Osteoblast (primary cell): ENCODE measurements at regions not wholly inside any gene's neighbourhood (a gene's known extent, or its start where the extent isn't known, plus 50 kb on each side); places are given as distances from the start of the nearest gene placed in this dataset.

ENCODE experiments used
- DNase-seq: peaks from one replicate; pipeline ENCODE4 v3.0.0; 2011; ENCODE audit warnings: low spot score, mixed read lengths; ENCODE audit not compliant: insufficient read length; ENCODE audit errors: missing footprints
- H2AFZ ChIP-seq: 2 replicates; pipeline ENCODE4 v1.6.0; 2011; ENCODE audit warnings: mild to moderate bottlenecking, low read length
- H3K27ac ChIP-seq: 2 replicates; pipeline ENCODE4 v1.5.1; 2011; ENCODE audit warnings: mild to moderate bottlenecking, low read depth, low read length, moderate library complexity
- H3K27me3 ChIP-seq: 2 replicates; pipeline ENCODE4 v1.6.0; 2012; ENCODE audit warnings: mild to moderate bottlenecking, control low read depth, inconsistent platforms, low read length, moderate library complexity; ENCODE audit not compliant: insufficient read depth
- H3K36me3 ChIP-seq: 2 replicates; pipeline ENCODE4 v1.5.1; 2011; ENCODE audit warnings: mild to moderate bottlenecking, low read length, control low read depth, moderate library complexity; ENCODE audit not compliant: insufficient read depth
- H3K4me1 ChIP-seq: 2 replicates; pipeline ENCODE4 v1.5.1; 2011; ENCODE audit warnings: mild to moderate bottlenecking, low read length, control low read depth, moderate library complexity; ENCODE audit not compliant: insufficient read depth
- H3K4me2 ChIP-seq: 2 replicates; pipeline ENCODE4 v1.6.0; 2011; ENCODE audit warnings: mild to moderate bottlenecking, low read length; ENCODE audit not compliant: insufficient read depth
- H3K4me3 ChIP-seq: fragments of 200-600 bp; sonication (generic); 3 replicates; pipeline ENCODE4 v1.5.1; 2012; ENCODE audit warnings: mild to moderate bottlenecking, low read length, inconsistent platforms; ENCODE audit not compliant: insufficient read depth
- H3K79me2 ChIP-seq: 2 replicates; pipeline ENCODE4 v1.6.0; 2012; ENCODE audit warnings: mild to moderate bottlenecking, low read length, control low read depth, inconsistent platforms; ENCODE audit not compliant: insufficient read depth
- H3K9me3 ChIP-seq: 2 replicates; pipeline ENCODE4 v1.5.1; 2011; ENCODE audit warnings: low read depth, low read length, control low read depth
- H4K20me1 ChIP-seq: 2 replicates; pipeline ENCODE4 v1.6.0; 2012; ENCODE audit warnings: mild to moderate bottlenecking, low read length, control low read depth; ENCODE audit not compliant: insufficient read depth
- CTCF ChIP-seq: IDR thresholded peaks from 2 replicates; pipeline ENCODE4 v1.5.1; 2011; ENCODE audit warnings: mild to moderate bottlenecking, low read depth, low read length, moderate library complexity; ENCODE audit errors: extremely low read depth

DNA sequence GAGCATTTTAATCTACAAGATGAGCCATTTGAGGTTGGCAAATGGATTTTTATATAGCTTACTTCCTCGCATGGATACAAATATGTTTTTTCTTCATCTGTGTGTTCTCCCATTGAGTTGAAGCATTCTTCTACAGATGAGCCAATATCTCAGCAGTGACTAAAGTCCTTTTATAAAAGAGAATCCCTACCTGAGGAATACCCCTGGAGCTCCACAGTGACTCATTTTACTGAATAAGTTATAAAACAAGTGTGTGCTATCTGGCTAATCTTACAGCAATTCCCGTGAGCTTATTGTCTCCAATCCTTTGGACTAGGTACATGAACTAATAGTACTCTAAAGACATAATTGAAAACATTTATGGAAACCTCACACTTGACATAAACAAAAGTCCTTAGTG, 354.2 kb upstream of the BCHE start:
- no peaks in the 10 kb centered on the region for H3K27me3 ChIP-seq
- no peak overlapping the region for H2AFZ ChIP-seq
- no peak for DNase-seq
- H3K79me2 ChIP-seq: no peaks in the 10 kb centered on the region
- H3K9me3 ChIP-seq: no peaks in the 10 kb centered on the region
- no peak for TF ChIP-seq CTCF
- no peak overlapping the region for H3K4me3 ChIP-seq
- no peaks in the 10 kb centered on the region for H3K36me3 ChIP-seq
- no peaks in the 10 kb centered on the region for H3K4me1 ChIP-seq
- no peak overlapping the region for H3K27ac ChIP-seq
- H3K4me2 ChIP-seq: no peak overlapping the region
- H4K20me1 ChIP-seq: no peaks in the 10 kb centered on the region

DNA sequence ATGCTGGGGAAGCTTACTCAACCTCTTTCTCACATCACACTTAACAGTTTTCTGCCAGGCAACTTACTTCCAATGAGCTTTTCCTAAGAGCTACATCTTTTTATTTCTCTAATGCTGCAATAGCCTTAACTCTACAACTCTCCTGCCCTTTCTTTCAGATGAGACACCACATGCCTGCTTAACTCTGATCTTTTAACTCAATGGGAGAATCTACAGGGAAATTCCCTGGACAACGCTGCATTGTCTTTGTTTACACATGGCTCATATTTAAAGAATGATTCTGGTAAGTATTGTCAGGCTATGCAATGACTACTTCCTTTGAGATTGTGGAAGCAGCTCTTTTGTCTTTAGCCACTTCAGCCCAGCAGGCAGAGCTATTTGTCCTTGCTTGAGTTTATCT, 353.1 kb upstream of the BCHE start:
- DNase-seq: no peak
- no peaks in the 10 kb centered on the region for H3K4me1 ChIP-seq
- TF ChIP-seq CTCF: no peak
- H3K36me3 ChIP-seq: no peaks in the 10 kb centered on the region
- H4K20me1 ChIP-seq: no peaks in the 10 kb centered on the region
- H3K9me3 ChIP-seq: no peaks in the 10 kb centered on the region
- H3K4me3 ChIP-seq: no peak overlapping the region
- H3K79me2 ChIP-seq: no peaks in the 10 kb centered on the region
- no peak overlapping the region for H2AFZ ChIP-seq
- H3K4me2 ChIP-seq: no peak overlapping the region
- no peak overlapping the region for H3K27ac ChIP-seq
- H3K27me3 ChIP-seq: no peaks in the 10 kb centered on the region

DNA sequence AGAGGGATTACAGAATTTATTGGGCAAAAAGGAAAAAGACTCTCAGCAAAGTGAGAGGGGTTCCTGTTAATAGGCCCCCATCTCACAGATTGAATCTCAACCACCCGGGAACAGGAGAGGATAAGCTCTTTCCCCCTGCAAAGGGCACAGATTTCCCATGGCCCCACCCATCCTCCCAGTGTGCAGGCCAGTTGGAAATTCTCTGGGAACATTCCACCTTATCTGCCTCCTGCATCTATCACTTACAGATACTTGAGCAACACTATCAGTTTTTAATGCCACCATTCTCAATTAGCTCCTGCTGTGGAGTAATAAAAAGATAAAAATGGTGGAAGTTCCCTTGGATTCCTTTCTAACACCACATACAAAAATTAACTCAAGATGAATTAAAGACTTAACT, 350.0 kb upstream of the BCHE start:
- Histone ChIP-seq H3K27ac (no peak overlapping the region), H4K20me1 (no peaks in the 10 kb centered on the region), H3K27me3 (no peaks in the 10 kb centered on the region), H3K79me2 (no peaks in the 10 kb centered on the region), H3K36me3 (no peaks in the 10 kb centered on the region), H3K4me2 (no peak overlapping the region), H2AFZ (no peak overlapping the region), H3K9me3 (no peaks in the 10 kb centered on the region), H3K4me1 (no peaks in the 10 kb centered on the region), H3K4me3 (no peak overlapping the region)
- DNase-seq: no peak
- TF ChIP-seq CTCF: no peak

GRCh38 chr3:166186003-166186402, 348.8 kb upstream of the BCHE start:
- Histone ChIP-seq H3K4me1 (no peaks in the 10 kb centered on the region), H2AFZ (no peak overlapping the region), H3K27me3 (no peaks in the 10 kb centered on the region), H3K4me2 (no peak overlapping the region), H4K20me1 (no peaks in the 10 kb centered on the region), H3K9me3 (no peaks in the 10 kb centered on the region), H3K4me3 (no peak overlapping the region), H3K27ac (no peak overlapping the region), H3K36me3 (no peaks in the 10 kb centered on the region), H3K79me2 (no peaks in the 10 kb centered on the region)
- no peak for TF ChIP-seq CTCF
- DNase-seq: no peak
